Lower leg skin (tissue), 4 donors: ENCODE measurements at regions not wholly inside any gene's neighbourhood (a gene's known extent, or its start where the extent isn't known, plus 50 kb on each side); places are given as distances from the start of the nearest gene placed in this dataset.

Experiments used
- DNase-seq, 2 donors: peaks; one replicate each; pipeline ENCODE4 v3.0.0-alpha.2; 2019; ENCODE audit warnings: low spot score in 2 of 2
- H3K4me3 ChIP-seq: fragments of 200-600 bp; sonication (generic); 2 replicates; pipeline ENCODE4 v1.5.1; 2017; ENCODE audit warnings: mild to moderate bottlenecking, low read depth; ENCODE audit not compliant: poor library complexity, severe bottlenecking
- POLR2A ChIP-seq, 2 donors: fragments of 450-650 bp; IDR thresholded peaks; one replicate each; pipeline ENCODE4 v1.6.1; 2016 to 2017; ENCODE audit warnings: antibody characterized with exemption in 2 of 2, mild to moderate bottlenecking in 1 of 2, moderate library complexity in 1 of 2
- WGBS, 2 donors: methylation state at CpG; one replicate each; pipeline ENCODE4 v1.1.5; 2018; 5-methylcytosine and 5-hydroxymethylcytosine counted together
- intact Hi-C: fragments of 100-400 bp; cut with DNase I; formaldehyde crosslinking; loops from one replicate; pipeline ENCODE4 v1.15.0; 2023; ENCODE audit warnings: low total_unique reads
- TF ChIP-seq, protein P1 (sequence below), 3 donors: fragments of 450-650 bp; IDR thresholded peaks; one replicate each; pipeline ENCODE4 v1.5.1; 2016; ENCODE audit warnings: antibody characterized with exemption in 3 of 3, mild to moderate bottlenecking in 3 of 3, moderate library complexity in 2 of 3

DNA sequence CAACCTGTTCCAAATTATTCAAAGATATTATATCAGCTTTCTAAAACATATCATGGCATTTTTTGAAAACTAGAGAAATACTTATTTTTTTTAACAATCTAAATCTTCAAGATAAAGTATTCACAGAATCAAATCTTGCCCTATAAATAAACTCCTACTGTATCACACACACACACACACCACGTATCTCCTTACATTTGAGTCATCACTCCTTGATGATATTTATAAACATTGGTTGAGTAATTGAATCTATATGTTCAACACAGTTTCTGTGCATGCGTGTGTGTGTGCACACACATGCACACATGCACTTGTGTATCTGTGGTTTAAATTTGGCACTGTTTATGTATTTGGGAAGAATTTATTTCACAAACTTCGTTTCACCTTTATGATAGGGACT, 1716.4 kb downstream of the EFNA5 start:
- WGBS, 2 donors: 74 to 78% methylated on average over 3 of the region's 3 CpGs
- intact Hi-C loops: no loop called here
- TF ChIP-seq POLR2A (IDR thresholded peaks at IDR 0.05): no peak
- TF ChIP-seq, protein P1, sequence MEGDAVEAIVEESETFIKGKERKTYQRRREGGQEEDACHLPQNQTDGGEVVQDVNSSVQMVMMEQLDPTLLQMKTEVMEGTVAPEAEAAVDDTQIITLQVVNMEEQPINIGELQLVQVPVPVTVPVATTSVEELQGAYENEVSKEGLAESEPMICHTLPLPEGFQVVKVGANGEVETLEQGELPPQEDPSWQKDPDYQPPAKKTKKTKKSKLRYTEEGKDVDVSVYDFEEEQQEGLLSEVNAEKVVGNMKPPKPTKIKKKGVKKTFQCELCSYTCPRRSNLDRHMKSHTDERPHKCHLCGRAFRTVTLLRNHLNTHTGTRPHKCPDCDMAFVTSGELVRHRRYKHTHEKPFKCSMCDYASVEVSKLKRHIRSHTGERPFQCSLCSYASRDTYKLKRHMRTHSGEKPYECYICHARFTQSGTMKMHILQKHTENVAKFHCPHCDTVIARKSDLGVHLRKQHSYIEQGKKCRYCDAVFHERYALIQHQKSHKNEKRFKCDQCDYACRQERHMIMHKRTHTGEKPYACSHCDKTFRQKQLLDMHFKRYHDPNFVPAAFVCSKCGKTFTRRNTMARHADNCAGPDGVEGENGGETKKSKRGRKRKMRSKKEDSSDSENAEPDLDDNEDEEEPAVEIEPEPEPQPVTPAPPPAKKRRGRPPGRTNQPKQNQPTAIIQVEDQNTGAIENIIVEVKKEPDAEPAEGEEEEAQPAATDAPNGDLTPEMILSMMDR (IDR thresholded peaks at IDR 0.05): no peak

DNA sequence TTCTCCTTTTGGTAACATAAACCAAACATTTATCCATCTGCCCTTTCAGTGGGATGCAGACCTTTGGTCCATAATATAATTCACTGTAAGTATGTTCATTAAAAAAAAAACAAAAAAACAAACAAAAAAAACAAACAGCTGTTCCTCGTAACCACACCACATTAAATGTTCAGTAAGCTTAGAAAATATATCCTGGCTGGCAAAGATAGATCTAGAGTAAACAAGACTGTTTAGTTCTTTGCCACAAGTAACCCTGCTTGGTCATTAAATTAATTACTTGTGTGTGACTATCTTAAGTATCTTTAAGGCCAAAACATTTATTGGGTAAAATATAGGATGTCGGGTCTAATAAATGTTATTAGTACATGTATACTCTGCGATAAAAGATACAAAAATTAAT, 1717.1 kb downstream of the EFNA5 start:
- DNase-seq: no peak
- intact Hi-C loops: no loop called here
- WGBS, 2 donors: 84 to 86% methylated on average over 3 of the region's 3 CpGs
- TF ChIP-seq, protein P1 (IDR thresholded peaks at IDR 0.05): no peak
- TF ChIP-seq POLR2A (IDR thresholded peaks at IDR 0.05): no peak
- H3K4me3 ChIP-seq: no peak overlapping the region

More for the DNA sequence above, 1716.4 kb downstream of the EFNA5 start:
- DNase-seq: no peak
- H3K4me3 ChIP-seq: no peak overlapping the region

- TF ChIP-seq POLR2A (IDR thresholded peaks at IDR 0.05): no peak
- TF ChIP-seq, protein P1 (IDR thresholded peaks at IDR 0.05): no peak
- DNase-seq: no peak
- 30% methylated on average over 3 of the region's 3 CpGs for WGBS, 2 donors
- H3K4me3 ChIP-seq: no peak overlapping the region
- intact Hi-C loops: no loop called here
Observed at GRCh38 chr5:105952875-105953274, 1717.9 kb downstream of the EFNA5 start.

GRCh38 chr5:105947461-105947860, 1723.3 kb downstream of the EFNA5 start:
- intact Hi-C loops: no loop called here
- TF ChIP-seq, protein P1 (IDR thresholded peaks at IDR 0.05): no peak
- TF ChIP-seq POLR2A (IDR thresholded peaks at IDR 0.05): no peak
- no peak overlapping the region for H3K4me3 ChIP-seq
- 54 to 68% methylated on average over 2 of the region's 2 CpGs for WGBS, 2 donors
- DNase-seq: no peak

DNA sequence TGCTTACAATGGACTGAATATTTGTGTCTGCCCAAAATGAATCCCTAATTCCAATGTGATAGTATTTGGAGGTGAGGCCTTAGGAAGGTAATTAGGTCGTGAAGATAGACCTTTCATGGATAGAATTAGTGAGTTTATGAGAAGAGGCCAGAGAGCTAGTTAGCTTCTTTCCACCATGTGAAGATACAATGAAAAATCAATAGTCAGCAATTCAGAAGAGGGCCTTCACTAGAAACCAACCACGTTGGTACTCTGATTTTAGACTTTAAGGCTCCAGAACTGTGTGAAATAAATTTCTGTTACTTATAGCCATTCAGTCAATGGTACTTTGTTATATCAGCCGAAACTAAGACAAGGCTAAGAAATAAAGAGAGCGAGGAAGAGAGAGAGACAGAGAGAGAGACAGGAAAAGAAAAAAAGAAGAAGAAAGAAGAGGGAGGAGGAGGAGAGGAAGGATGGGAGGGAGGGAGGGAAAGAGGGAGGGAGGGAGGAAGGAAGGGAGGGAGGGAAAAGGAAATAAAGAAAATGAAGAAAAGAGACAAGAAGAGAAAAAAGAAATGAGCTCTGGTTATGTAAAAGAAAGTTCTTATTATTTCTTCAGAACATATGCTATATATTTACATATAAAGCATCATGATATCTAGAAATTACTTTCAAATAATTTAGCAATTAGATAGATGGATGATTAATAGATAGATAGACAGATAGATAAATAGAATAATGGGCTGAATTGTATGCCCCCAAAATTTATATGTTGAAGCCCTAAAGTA, 1725.3 kb downstream of the EFNA5 start:
- TF ChIP-seq POLR2A (IDR thresholded peaks at IDR 0.05): no peak
- TF ChIP-seq, protein P1 (IDR thresholded peaks at IDR 0.05): no peak
- no peak for DNase-seq
- whole genome bisulfite sequencing, 2 donors: 89 to 91% methylated on average over 4 of the region's 4 CpGs
- no peak overlapping the region for H3K4me3 ChIP-seq
- intact Hi-C loops: no loop called here

- no peak overlapping the region for H3K4me3 ChIP-seq
- DNase-seq: no peak
- intact Hi-C loops: no loop called here
- TF ChIP-seq, protein P1 (IDR thresholded peaks at IDR 0.05): no peak
- no peak for TF ChIP-seq POLR2A (IDR thresholded peaks at IDR 0.05)
Observed at GRCh38 chr5:105940181-105940580, 1730.6 kb downstream of the EFNA5 start.
